Neural progenitor cell (in vitro differentiated cells): ENCODE measurements at regions not wholly inside any gene's neighbourhood (a gene's known extent, or its start where the extent isn't known, plus 50 kb on each side); places are given as distances from the start of the nearest gene placed in this dataset.

Source experiments
- EZH2 ChIP-seq: fragments of 200-600 bp; sonication (generic); IDR thresholded peaks from 2 replicates; pipeline ENCODE4 v1.6.1; 2017; ENCODE audit warnings: antibody characterized with exemption, mild to moderate bottlenecking, moderate library complexity
- EZH2phosphoT487 ChIP-seq: fragments of 200-600 bp; sonication (generic); IDR thresholded peaks from 2 replicates; pipeline ENCODE4 v1.6.1; 2017; ENCODE audit warnings: antibody characterized with exemption
- TF ChIP-seq, protein P1 (sequence below): fragments of 200-600 bp; sonication (generic); IDR thresholded peaks from 2 replicates; pipeline ENCODE4 v1.5.1; 2017; ENCODE audit warnings: antibody characterized with exemption, mild to moderate bottlenecking

DNA sequence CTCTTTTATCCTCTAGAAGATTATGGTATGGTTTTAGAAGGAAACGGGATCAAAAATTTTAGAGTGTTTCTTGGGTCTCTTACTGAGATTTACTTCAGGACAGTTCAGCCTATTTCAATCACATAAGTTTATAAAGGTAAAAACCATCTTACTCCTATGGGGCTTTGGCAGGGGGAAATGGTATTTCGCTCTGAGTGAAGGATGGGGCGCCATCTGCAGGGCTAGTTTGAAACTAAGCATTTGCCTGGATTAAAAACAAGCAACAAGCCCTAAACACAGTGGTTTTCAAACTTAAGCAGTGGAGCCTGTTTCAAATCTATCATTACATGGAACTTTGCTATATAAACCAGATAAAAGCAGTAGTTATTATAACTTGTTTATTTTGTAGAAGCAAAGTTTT is 361.5 kb upstream of the FMR1 start:
- TF ChIP-seq, protein P1, sequence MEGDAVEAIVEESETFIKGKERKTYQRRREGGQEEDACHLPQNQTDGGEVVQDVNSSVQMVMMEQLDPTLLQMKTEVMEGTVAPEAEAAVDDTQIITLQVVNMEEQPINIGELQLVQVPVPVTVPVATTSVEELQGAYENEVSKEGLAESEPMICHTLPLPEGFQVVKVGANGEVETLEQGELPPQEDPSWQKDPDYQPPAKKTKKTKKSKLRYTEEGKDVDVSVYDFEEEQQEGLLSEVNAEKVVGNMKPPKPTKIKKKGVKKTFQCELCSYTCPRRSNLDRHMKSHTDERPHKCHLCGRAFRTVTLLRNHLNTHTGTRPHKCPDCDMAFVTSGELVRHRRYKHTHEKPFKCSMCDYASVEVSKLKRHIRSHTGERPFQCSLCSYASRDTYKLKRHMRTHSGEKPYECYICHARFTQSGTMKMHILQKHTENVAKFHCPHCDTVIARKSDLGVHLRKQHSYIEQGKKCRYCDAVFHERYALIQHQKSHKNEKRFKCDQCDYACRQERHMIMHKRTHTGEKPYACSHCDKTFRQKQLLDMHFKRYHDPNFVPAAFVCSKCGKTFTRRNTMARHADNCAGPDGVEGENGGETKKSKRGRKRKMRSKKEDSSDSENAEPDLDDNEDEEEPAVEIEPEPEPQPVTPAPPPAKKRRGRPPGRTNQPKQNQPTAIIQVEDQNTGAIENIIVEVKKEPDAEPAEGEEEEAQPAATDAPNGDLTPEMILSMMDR: peak; percentile 68
- TF ChIP-seq EZH2 (no peak), EZH2phosphoT487 (no peak)
